PC-3 (cell line): ENCODE measurements at regions not wholly inside any gene's neighbourhood (a gene's known extent, or its start where the extent isn't known, plus 50 kb on each side); places are given as distances from the start of the nearest gene placed in this dataset.

ENCODE experiments used
- EZH2 ChIP-seq: fragments of 300-600 bp; sonication (generic); IDR thresholded peaks from one replicate; pipeline ENCODE4 v1.6.1; 2017; ENCODE audit warnings: antibody characterized with exemption, mild to moderate bottlenecking, low read length; ENCODE audit not compliant: unreplicated experiment
- TF ChIP-seq, protein P1 (sequence below): fragments of 300-600 bp; sonication (generic); conservative IDR thresholded peaks from 2 replicates; pipeline ENCODE4 v1.5.1; 2017; ENCODE audit warnings: antibody characterized with exemption, low read depth, mild to moderate bottlenecking, low read length

DNA sequence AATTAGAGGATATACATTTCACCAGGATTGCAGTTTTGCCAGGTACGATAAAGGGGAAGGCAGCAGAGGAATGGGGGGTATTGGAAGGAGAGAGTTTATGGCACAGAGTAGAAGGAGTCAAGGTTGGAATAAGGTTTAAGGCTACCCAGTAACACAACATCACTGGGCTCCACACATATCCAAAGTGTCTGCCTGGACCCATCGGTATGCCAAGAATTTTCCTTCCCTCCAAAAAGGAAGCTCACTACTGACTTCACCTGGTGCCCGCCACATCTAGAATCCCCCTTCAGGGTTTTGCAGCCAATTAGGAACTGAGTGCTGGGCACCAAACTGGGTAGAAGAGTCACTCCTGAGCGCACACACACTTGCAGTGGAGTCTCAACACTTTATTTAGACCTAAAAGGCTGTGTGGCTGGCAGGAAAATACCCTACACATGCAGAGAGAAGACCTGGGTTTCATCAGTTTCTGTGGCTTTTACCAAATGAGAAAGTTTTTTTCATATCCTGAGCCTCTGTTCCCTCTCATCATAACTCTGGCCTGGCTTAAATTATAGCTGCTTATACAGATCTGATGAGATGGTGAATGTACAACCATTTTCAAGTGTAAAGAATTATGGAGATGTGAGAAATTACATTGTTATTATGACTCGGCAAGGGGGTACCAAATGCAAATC lies 190.8 kb upstream of the LPP start:
- TF ChIP-seq, protein P1, sequence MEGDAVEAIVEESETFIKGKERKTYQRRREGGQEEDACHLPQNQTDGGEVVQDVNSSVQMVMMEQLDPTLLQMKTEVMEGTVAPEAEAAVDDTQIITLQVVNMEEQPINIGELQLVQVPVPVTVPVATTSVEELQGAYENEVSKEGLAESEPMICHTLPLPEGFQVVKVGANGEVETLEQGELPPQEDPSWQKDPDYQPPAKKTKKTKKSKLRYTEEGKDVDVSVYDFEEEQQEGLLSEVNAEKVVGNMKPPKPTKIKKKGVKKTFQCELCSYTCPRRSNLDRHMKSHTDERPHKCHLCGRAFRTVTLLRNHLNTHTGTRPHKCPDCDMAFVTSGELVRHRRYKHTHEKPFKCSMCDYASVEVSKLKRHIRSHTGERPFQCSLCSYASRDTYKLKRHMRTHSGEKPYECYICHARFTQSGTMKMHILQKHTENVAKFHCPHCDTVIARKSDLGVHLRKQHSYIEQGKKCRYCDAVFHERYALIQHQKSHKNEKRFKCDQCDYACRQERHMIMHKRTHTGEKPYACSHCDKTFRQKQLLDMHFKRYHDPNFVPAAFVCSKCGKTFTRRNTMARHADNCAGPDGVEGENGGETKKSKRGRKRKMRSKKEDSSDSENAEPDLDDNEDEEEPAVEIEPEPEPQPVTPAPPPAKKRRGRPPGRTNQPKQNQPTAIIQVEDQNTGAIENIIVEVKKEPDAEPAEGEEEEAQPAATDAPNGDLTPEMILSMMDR, result no peak
- no peak for TF ChIP-seq EZH2
